ENCODE measurements at regions not wholly inside any gene's neighbourhood (a gene's known extent, or its start where the extent isn't known, plus 50 kb on each side); places are given as distances from the start of the nearest gene placed in this dataset.

GRCh38 chr10:125281091-125281490, 120.7 kb upstream of the CTBP2 start:
- Histone ChIP-seq H3K79me2 (ENCODE audit: control insufficient read depth, insufficient read depth, low read length) (no peaks in the 10 kb centered on the region), H3K9ac (ENCODE audit: control insufficient read depth, extremely low read depth, insufficient read depth, low read length) (no peak overlapping the region), H3K4me1 (ENCODE audit: control insufficient read depth, extremely low read depth, insufficient read depth, low read length) (no peaks in the 10 kb centered on the region), H3K36me3 (ENCODE audit: control insufficient read depth in 2 of 2, extremely low read depth in 1 of 2, insufficient read depth in 2 of 2, low read length in 2 of 2) (no peaks in the 10 kb centered on the region), H4K20me1 (ENCODE audit: control insufficient read depth, extremely low read depth, insufficient read depth, low read length) (no peaks in the 10 kb centered on the region), H3K9me1 (ENCODE audit: control insufficient read depth, extremely low read depth, insufficient read depth, low read length) (no peaks in the 10 kb centered on the region), H3K4me2 (ENCODE audit: control insufficient read depth, extremely low read depth, insufficient read depth, low read depth, low read length) (no peak overlapping the region), H3K4me3 (ENCODE audit: control insufficient read depth in 2 of 3, extremely low read depth in 1 of 3, insufficient read depth in 2 of 3, low read depth in 1 of 3, low read length in 3 of 3) (no peak overlapping the region), H2AFZ (ENCODE audit: control insufficient read depth, low read length) (no peak overlapping the region), H3K9me3 (ENCODE audit: control insufficient read depth, low read depth, low read length) (no peaks in the 10 kb centered on the region), H3K27me3 (ENCODE audit: control insufficient read depth, extremely low read depth, insufficient read depth, low read length) (peaks cover 5% of the 10 kb centered on the region), H3K27ac (ENCODE audit: control insufficient read depth, insufficient read depth, low read length) (no peak overlapping the region)
- TF ChIP-seq, protein P1, sequence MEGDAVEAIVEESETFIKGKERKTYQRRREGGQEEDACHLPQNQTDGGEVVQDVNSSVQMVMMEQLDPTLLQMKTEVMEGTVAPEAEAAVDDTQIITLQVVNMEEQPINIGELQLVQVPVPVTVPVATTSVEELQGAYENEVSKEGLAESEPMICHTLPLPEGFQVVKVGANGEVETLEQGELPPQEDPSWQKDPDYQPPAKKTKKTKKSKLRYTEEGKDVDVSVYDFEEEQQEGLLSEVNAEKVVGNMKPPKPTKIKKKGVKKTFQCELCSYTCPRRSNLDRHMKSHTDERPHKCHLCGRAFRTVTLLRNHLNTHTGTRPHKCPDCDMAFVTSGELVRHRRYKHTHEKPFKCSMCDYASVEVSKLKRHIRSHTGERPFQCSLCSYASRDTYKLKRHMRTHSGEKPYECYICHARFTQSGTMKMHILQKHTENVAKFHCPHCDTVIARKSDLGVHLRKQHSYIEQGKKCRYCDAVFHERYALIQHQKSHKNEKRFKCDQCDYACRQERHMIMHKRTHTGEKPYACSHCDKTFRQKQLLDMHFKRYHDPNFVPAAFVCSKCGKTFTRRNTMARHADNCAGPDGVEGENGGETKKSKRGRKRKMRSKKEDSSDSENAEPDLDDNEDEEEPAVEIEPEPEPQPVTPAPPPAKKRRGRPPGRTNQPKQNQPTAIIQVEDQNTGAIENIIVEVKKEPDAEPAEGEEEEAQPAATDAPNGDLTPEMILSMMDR (optimal IDR thresholded peaks at IDR 0.05 in 1 of 3, IDR thresholded peaks at IDR 0.05 in 1 of 3, conservative IDR thresholded peaks at IDR 0.05 in 1 of 3; ENCODE audit: extremely low read depth in 1 of 3, insufficient read depth in 2 of 3, low read length in 3 of 3): no peak
- no peak for TF ChIP-seq EZH2 (IDR thresholded peaks at IDR 0.05; ENCODE audit: low read length)
- dilution Hi-C loops (cut with MboI; ENCODE audit: extremely low pct_ligation_motif_present, low sequenced_read_pairs): no loop called here
- DNase-seq (ENCODE audit: low read depth, low spot score) (no peak), FAIRE-seq (no peak)

DNA sequence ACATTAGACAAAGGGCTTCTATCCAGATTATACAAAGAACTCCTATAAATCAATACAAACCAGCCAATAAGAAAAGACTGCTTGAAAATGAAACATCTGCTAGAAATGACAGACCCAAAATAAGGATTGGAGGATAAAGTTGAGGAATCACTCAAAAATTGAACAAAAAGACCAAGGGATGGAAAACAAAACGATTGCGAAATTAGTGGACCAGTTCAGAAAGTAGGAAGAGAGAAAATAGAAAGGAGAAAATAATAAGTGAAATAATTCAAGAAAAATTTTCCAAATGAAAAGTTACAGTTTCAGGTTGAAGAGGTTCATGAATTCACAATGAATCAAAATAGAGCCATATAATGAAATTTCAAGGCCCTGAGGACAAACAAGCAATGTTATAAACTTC, 115.8 kb upstream of the CTBP2 start:
- DNase-seq (ENCODE audit: low read depth, low spot score): no peak

More for the DNA sequence above, 115.8 kb upstream of the CTBP2 start:
- dilution Hi-C loops (cut with MboI; ENCODE audit: extremely low pct_ligation_motif_present, low sequenced_read_pairs): no loop called here
- H3K9ac ChIP-seq (ENCODE audit: control insufficient read depth, extremely low read depth, insufficient read depth, low read length): no peak overlapping the region
- H3K4me3 ChIP-seq (ENCODE audit: control insufficient read depth in 2 of 3, extremely low read depth in 1 of 3, insufficient read depth in 2 of 3, low read depth in 1 of 3, low read length in 3 of 3): no peak overlapping the region
- H4K20me1 ChIP-seq (ENCODE audit: control insufficient read depth, extremely low read depth, insufficient read depth, low read length): no peaks in the 10 kb centered on the region
- no peak overlapping the region for H3K4me2 ChIP-seq (ENCODE audit: control insufficient read depth, extremely low read depth, insufficient read depth, low read depth, low read length)
- no peak overlapping the region for H2AFZ ChIP-seq (ENCODE audit: control insufficient read depth, low read length)
- H3K27ac ChIP-seq (ENCODE audit: control insufficient read depth, insufficient read depth, low read length): no peak overlapping the region
- H3K9me3 ChIP-seq (ENCODE audit: control insufficient read depth, low read depth, low read length): no peaks in the 10 kb centered on the region
- no peaks in the 10 kb centered on the region for H3K36me3 ChIP-seq (ENCODE audit: control insufficient read depth in 2 of 2, extremely low read depth in 1 of 2, insufficient read depth in 2 of 2, low read length in 2 of 2)
- H3K4me1 ChIP-seq (ENCODE audit: control insufficient read depth, extremely low read depth, insufficient read depth, low read length): no peaks in the 10 kb centered on the region
- H3K79me2 ChIP-seq (ENCODE audit: control insufficient read depth, insufficient read depth, low read length): no peaks in the 10 kb centered on the region
- FAIRE-seq: no peak
- no peak for TF ChIP-seq EZH2 (IDR thresholded peaks at IDR 0.05; ENCODE audit: low read length)
- TF ChIP-seq, protein P1 (optimal IDR thresholded peaks at IDR 0.05 in 1 of 3, IDR thresholded peaks at IDR 0.05 in 1 of 3, conservative IDR thresholded peaks at IDR 0.05 in 1 of 3; ENCODE audit: extremely low read depth in 1 of 3, insufficient read depth in 2 of 3, low read length in 3 of 3): no peak
- no peaks in the 10 kb centered on the region for H3K27me3 ChIP-seq (ENCODE audit: control insufficient read depth, extremely low read depth, insufficient read depth, low read length)
- no peaks in the 10 kb centered on the region for H3K9me1 ChIP-seq (ENCODE audit: control insufficient read depth, extremely low read depth, insufficient read depth, low read length)

Data from keratinocyte (primary cell).